Fibroblast of lung (primary cell): ENCODE measurements at regions not wholly inside any gene's neighbourhood (a gene's known extent, or its start where the extent isn't known, plus 50 kb on each side); places are given as distances from the start of the nearest gene placed in this dataset.

Experiments
- EZH2 ChIP-seq: IDR thresholded peaks from 2 replicates; pipeline ENCODE4 v1.5.1; 2012; ENCODE audit warnings: low read length, control low read depth, mild to moderate bottlenecking; ENCODE audit errors: missing control alignments
- TF ChIP-seq, protein P1 (sequence below), 2 donors: IDR thresholded peaks in 1 of 2; conservative IDR thresholded peaks in 1 of 2; 1 replicate in 1 of 2; 2 replicates in 1 of 2; pipeline ENCODE4 v1.5.1; 2011 to 2012; ENCODE audit warnings: low read length in 2 of 2, control low read depth in 1 of 2, inconsistent platforms in 1 of 2, low read depth in 1 of 2, mild to moderate bottlenecking in 1 of 2

DNA sequence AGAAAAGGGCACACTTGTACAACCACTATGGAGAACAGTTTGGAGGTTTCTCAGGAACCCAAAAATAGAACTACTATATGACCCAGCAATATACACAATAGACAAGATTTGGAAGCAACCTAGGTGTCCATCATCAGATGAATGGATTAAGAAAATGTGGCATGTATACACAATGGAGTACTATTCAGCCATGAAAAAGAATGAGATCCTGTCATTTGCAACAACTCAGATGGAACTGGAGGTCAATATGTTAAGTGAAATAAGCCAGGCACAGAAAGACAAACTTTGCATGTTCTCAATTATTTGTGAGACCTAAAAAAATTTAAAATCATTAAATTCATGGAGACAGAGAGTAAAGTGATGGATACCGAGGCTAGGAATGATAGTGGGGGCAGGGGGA lies 118.8 kb downstream of the ZNF467 start:
- TF ChIP-seq, protein P1, sequence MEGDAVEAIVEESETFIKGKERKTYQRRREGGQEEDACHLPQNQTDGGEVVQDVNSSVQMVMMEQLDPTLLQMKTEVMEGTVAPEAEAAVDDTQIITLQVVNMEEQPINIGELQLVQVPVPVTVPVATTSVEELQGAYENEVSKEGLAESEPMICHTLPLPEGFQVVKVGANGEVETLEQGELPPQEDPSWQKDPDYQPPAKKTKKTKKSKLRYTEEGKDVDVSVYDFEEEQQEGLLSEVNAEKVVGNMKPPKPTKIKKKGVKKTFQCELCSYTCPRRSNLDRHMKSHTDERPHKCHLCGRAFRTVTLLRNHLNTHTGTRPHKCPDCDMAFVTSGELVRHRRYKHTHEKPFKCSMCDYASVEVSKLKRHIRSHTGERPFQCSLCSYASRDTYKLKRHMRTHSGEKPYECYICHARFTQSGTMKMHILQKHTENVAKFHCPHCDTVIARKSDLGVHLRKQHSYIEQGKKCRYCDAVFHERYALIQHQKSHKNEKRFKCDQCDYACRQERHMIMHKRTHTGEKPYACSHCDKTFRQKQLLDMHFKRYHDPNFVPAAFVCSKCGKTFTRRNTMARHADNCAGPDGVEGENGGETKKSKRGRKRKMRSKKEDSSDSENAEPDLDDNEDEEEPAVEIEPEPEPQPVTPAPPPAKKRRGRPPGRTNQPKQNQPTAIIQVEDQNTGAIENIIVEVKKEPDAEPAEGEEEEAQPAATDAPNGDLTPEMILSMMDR (conservative IDR thresholded peaks at IDR 0.05 in 1 of 2, IDR thresholded peaks at IDR 0.05 in 1 of 2; ENCODE audit: low read depth in 1 of 2, low read length in 2 of 2), result no peak
- TF ChIP-seq EZH2, result no peak
